Mucosa of gallbladder (tissue), 1 donor: ENCODE measurements at regions not wholly inside any gene's neighbourhood (a gene's known extent, or its start where the extent isn't known, plus 50 kb on each side); places are given as distances from the start of the nearest gene placed in this dataset.
"Not testable (repeated sequence)": the region's sequence is repeated elsewhere in the genome, so short reads cannot be mapped to it uniquely, and the experiment has no call there.

Experiments
- DNase-seq: peaks from one replicate; pipeline ENCODE4 v3.0.0-alpha.2; 2020; ENCODE audit warnings: low spot score
- donor health status: DM: no; HTN: no; CAD: no.

GRCh38 chr13:62551588-62551987, 1135.9 kb upstream of the PCDH20 start:
- DNase-seq, result no peak

DNA sequence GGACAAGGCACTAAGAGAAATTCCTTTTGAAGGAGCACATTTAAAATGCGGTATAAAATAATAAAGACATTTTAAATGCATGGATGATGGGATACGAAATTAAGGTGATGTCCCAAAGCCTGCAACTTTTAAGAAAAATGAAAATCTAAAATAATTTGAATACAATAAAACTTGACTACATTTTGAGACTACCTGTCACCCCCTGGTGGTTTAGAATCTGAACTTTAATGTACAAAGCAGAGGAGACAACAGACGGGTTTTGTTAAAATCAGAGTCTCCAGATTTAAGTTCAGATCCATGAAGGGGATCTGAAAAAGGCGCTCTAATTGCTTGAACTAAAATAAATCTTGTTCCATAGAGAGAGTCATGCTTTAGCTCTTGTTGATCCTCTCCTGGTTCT, 1129.3 kb upstream of the PCDH20 start:
- DNase-seq, result no peak

DNA sequence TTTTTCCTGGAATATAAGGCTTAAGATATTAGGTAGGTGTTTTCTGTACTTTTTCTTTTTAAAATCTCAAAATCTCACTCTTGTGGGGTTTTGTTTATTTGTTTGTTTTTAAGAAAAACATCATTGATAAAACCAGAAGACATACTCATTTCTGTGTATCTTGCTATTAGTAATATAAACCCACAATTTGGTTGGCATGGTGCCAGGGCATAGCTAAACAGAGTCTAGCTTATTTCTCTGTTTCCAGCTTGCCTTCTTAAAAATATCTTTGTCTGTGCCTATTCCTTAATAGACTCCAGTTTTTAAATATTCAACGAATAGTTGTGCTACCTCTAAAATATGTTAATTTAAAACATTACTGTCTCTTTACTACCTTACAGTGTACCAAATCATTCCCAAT, 1121.9 kb upstream of the PCDH20 start:
- DNase-seq, result no peak

DNA sequence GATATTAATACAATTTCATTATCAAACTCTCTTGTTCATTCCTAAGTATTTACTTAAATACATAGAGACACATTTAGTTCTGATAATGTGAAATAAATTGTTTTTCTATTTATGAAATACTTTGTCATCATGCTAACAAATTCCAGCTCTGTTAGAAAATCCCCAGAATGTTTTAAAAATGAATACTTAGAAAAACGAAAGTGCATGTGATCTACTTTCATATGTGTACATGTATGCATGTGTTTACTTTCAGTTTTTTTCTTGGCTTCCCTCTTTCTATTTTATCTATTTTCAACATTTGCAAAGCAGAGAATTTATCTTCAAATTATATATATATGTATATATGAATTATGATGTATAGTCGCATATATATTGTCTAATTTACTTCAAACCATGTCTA, 1110.0 kb upstream of the PCDH20 start:
- DNase-seq, result no peak

GRCh38 chr13:62524498-62524897, 1108.8 kb upstream of the PCDH20 start:
- no peak for DNase-seq

GRCh38 chr13:62524061-62524460, 1108.4 kb upstream of the PCDH20 start:
- DNase-seq, result no peak

DNA sequence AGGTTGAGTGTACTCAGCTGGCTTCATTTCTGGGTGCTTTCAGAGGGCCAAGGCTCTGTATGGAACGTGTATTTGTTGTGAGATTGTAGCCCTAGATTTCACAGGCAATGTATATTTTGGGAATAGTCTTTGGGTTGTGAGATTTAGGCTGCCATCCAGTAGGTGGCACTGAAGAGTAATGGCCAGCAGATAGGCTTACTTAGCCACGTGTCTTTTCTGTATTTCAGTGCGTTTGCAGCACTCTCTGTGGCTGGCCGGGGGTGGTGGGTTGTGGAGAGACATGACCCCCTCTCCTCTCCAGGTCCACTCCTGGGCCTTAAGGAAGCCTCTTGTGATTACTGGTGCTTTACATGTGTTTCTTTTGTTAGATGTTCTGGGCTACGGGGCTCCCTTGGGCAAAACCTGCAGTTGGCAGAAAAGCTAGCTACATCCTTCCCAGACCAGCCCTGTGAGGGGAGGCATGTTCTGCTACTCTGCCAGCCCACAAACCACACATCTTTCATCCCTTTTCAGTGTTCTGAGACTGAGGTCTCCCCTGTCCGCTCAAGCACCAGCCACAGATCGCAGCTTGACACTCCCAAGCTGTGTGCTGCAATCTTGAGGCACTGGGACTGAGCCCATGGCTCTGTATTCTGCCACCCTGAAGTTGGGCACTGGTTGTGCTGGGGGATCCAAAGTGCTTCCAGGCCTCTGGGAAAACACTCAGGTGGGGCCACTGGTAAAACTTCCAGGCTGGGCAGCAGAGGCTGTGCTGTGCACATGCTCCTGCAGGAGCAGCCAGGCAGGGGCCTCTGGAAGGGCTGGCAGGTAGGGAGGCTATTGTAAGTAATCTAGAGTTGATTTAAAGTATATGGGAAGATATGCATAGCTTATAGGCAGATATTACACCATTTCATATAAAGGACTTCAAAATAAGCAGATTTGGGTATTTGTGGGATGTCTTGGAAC, 1096.8 kb upstream of the PCDH20 start:
- peak; percentile 14 for DNase-seq

- no peak for DNase-seq
Measured at GRCh38 chr13:62510906-62511655, 1095.4 kb upstream of the PCDH20 start.

- DNase-seq, result no peak
Measured at GRCh38 chr13:62502588-62502987, 1086.9 kb upstream of the PCDH20 start.

- no peak for DNase-seq
Measured at GRCh38 chr13:62489731-62490130, 1074.1 kb upstream of the PCDH20 start.

- no peak for DNase-seq
Measured at GRCh38 chr13:62483774-62484173, 1068.1 kb upstream of the PCDH20 start.

DNA sequence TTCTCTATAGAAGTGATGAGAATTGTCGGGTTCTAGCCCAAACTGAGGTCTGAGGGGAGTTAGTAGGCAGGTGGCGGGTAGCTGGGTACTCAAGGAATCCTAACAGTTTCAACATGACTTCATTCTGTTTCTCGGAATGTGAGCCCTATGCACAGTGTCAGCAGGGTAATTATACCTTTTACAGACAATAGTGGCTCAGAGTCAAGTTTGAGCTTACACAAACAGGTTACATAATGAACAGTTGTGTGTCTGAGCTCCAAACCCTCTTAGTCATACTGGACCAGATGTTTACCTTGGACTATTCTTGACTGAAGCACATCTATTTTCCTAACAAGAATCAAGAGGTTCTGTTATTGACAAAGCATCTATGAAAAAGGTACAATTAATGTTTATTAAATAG, 1066.7 kb upstream of the PCDH20 start:
- DNase-seq, result no peak

GRCh38 chr13:62473944-62474237, 1058.2 kb upstream of the PCDH20 start:
- no peak for DNase-seq

DNA sequence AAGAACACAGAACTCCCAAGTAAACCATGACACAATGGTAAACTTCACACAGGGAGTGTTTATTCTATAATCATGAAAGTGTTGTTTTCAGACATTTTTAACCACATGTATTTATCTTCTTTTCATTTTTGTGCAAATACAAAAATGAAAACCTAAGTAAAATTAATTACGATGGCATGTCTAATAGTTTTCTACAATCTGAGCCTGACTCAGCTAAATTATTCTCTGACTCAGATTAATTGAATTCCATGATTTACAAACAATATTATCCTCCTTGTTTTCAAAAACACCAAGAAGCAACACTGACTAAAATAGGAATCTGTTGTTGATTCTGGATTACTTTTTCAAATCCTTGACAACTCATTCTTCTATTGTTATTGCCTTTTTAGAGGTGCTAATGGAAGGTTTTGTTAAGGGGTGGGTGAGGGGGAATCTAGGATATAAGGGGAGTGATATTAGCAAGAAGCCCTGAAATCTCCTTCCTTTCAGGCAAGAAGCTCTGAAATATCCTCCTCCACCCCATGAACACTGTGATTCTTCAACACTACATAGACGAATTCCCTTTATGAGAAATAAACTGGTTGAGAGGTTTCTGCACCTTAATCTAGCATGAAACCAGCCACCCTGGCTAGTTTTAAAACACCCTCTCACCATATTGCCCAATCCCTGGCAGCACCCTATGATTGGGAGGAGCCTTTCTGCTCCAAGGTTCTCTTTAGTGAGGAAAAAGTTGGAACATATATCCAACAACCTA, 1057.7 kb upstream of the PCDH20 start:
- DNase-seq, result no peak

DNA sequence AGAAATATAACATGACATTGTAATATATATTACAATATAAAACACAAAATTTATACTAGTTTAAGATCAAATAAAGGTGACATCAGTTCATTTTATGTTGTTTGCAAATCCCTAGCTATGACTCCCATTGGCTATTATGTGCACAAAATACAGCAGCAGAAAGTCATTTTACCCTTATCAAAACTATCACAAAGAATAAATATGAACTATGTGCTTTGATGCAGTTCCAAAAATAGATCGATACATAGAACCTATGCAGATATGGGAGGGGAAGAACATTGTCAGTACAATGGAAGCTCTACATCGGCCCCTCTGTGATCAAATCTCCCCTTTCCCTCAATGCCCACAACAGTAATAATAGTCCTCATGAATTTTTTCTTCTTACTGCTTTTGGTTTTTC, 1038.1 kb upstream of the PCDH20 start:
- no peak for DNase-seq

- DNase-seq, result no peak
Measured at GRCh38 chr13:62450759-62451158, 1035.1 kb upstream of the PCDH20 start.

GRCh38 chr13:62447771-62448382, 1032.2 kb upstream of the PCDH20 start:
- DNase-seq, result not testable (repeated sequence)

GRCh38 chr13:62444805-62445204, 1029.2 kb upstream of the PCDH20 start:
- DNase-seq, result no peak

DNA sequence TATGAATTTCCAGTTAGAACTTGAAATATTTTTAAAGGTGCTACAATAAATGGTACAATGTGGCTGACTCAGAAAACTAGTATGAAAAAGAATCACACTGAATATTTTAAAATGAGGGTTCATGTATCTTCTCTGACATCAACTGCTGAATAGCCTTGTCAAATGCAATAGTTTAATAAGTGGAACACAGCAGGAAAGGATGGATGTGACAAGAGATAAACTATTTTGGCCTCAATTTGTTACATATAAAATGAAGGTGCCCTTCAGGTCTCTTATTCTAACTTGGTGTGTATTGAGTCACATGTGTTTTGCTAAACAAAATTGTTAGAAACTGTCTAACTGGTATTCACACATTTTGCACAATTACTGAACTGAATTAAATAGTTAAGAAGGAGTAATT, 1018.4 kb upstream of the PCDH20 start:
- no peak for DNase-seq

DNA sequence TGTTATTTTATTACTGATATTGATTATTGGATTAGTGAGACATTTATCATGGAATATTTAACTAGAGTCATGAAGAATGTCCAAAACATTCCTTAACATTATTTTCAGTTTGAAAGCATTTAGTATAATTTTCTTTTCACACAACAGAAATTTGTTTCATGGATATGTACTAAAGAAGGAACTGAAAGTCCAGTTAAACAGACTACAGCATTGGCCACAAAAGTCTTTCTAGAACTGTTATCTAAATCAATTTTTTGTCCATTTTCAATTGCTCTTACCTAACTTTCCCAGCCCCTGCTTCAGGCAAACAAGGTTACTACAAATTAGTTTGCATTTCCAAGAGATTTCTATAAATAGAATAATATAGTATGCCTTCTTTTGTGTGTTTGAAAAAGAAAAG, 1018.0 kb upstream of the PCDH20 start:
- no peak for DNase-seq

DNA sequence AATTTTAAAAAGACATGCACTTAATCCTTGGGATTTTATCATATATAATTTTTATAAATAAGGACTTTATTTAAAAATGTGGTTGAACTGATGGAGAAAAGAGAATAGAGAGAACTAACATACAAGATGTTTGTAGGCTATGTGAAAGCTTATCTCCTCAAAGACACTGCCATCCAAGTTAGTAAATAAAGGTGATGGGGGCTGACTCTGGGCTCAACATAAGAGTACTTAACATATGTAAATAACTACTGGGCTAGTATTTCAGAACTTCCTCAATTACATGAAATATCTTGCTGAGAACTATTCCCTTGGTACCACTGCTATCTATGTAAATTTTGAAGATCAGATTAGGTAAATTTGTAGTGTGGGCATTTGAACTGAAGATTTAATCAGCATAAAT, 1017.3 kb upstream of the PCDH20 start:
- no peak for DNase-seq

DNA sequence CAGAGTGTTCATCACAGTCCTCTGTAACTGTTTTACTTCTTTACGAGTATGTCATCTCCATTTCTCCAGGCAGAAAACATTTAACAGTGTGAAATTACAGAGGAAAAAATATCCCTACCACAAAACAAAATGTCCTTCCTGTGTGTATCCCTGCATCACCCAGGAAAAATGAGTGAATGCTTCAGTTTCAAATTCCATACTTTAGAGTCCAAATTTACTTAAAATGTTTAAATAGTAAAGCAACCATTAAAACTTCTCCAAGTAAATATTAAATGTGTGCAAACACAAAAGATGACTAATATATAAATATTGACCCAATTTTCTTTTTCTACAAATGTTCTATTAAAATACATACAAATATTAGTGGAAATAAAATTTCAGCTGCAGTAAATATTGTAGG, 1016.6 kb upstream of the PCDH20 start:
- DNase-seq, result no peak
